HG03175 (cell line): ENCODE measurements at regions not wholly inside any gene's neighbourhood (a gene's known extent, or its start where the extent isn't known, plus 50 kb on each side); places are given as distances from the start of the nearest gene placed in this dataset.

Experiments
- ATAC-seq: cut with Tn5 transposase; IDR thresholded peaks from one replicate; pipeline ENCODE4 v1.9.1; 2021; ENCODE audit warnings: mild to moderate bottlenecking, moderate library complexity; ENCODE audit not compliant: unreplicated experiment

DNA sequence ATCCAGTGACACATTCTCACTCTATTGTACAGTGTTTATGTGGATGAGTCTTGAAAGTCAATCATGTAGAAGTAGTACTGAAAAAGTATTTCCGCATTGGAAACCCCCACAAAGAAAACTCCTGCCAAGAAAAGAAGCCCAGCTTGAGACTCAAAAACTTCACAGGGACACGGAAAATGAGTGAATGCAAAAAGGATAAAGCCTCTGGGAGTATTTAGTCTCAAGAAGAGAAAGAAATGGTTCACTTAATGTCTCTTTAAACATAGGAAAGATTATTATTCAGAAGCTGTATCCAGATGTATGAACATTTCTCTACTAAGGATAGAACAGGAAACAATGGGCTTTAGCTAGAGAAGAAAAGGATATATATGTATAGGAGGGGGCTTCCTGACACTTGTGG lies 304.5 kb downstream of the BARHL2 start:
- ATAC-seq = no peak

DNA sequence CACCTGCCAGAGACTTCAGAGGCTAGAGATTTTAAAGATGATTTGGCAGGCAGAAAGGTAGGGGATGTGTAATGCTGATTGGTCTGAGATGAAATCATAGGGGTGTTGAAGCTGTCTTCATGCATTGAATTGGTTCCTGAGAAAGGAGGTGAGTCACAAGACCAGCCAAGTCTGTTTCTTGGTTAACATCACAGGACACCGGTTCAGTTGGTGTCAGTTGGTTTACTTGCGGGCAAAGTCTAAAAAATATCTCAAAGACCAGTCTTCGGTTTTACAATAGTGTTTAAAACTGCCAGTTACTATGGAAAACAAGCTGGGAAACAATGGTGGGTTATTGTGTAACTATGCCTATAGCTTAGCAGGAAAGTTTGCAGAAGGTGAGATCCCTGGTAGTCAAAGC lies 305.9 kb downstream of the BARHL2 start:
- no peak for ATAC-seq

DNA sequence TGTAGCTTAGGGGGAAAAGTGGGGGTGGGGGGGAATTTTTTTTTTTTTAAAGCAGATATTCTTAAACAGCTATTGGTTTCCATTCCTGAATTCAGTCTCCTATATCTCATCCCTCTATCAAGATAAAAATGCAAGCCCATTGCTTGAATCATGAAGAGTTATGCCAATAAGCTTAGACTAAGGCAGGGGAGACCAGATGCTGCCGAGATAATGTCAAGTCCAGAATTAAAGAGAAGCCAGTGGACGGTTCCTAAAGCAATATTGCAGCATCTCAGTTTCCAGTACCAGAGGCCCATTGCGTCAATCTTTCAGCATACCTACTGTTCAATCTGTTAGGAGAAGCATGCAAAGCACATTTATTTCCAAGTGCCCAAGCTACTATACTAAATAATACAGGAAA lies 309.4 kb downstream of the BARHL2 start:
- ATAC-seq = no peak

DNA sequence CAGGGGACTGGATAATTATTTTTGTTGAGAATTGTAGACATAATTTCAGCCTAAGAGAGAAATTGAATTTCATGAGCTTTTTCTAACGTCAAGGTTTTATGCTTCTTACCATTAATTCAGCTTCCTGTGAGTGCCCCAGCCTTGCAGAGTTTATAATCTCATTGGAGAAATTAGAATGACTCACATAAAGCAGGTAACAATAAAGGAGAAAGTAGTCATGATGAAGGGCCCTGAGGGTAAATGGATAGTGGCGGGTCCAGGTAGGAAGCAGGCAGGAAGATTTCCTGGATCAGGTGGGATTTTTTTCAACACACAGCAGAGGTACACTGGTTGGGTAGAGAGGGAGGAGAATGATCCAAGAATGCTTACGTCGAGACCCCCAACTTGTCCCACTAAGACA lies 311.4 kb downstream of the BARHL2 start:
- no peak for ATAC-seq

DNA sequence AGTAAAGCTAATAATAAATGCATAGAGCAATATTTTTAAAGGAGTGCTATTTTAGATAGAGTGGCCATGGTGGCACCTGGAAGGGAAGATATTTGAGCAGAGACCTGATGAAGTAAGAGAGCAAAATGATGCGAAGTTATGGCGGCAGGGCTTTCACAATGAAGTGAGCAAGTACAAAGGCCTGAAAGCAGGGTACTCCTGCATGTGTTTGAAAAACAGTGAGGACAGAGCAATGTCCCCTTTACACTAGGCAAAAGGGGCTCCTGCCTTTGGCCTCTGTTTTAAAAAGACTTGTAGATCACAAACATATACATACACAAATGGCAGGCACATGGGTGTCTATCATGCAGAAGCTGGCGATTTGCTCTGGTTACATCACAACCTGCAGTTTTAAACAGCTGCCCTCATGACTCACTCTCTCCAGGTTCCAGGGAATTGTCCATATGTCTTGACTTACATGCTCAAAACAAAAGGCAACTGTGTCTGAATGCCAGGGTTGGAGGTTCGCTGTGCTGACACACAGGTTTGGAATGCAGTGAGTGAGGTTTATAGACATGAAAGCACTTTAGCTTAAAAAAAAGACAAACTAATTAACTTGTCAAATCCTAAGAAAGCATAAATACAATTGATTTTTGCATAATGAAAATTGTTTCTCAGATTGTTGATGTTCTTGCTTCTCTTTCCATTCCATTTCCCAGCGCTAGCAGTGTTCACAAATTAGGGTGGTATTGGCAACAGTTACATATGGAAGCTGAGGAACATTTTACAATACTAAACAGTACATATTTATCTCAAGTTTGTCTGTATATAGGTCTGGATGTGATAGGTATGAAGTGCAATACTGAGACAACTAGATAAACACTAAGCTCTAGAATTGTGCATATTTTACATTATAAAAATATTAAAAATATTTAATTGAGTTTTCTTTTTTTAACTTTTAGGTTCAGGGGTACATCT lies 313.9 kb downstream of the BARHL2 start:
- ATAC-seq = no peak

DNA sequence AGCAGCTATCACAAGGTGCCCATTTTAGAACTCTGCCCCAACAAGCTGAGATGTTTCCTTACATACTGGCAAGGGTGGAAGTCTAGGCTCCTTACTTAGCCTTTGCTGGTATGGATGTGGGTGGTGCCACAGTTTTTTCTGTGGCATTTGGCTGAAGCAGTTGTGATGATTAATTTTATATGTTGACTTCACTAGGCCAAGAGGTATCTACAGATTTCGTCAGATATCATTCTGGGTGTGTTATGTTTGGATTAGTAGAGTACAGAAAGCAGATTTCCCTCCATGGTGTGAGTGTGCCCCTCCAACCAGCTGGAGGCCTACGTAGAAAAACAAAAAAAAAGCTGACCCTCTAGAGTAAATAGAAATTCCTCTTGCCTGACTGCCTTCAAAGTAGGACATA lies 317.0 kb downstream of the BARHL2 start:
- ATAC-seq = no peak

DNA sequence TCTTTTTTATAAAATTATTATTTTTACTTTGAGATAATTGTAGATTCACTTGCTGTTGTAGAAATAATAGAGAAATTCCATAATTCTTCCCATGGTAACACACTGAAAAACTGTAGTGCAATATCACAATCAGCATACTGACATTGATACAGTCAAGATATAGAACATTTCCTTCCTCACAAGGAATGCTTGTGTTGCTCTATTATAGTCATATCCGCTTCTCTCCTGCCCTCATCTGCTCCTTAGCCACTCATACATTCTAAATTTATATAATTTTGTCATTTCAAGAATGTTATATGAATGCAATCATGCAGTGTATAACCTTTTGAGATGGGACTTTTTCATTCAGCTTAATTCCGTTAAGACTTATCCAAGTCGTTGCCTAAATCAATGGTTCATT lies 320.2 kb downstream of the BARHL2 start:
- ATAC-seq = no peak

DNA sequence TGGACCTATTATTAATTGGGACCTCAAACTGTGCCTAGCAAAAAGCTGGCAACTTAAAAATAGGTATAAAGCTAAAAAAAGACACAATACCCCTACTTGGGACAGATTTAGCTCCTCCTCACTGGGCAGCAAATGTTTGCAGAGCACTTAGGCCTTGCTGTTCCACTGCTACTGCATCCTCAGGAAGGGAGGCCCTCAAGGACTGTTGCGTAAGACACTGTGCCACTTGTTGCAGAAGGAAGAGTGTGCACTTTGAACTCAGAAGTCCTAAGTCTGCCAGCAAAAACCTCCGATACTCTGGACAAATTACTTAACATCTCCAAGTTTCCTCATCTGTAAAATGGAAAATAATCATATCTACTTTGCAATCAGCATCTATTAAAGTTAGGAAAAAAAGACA lies 322.9 kb downstream of the BARHL2 start:
- ATAC-seq = no peak

DNA sequence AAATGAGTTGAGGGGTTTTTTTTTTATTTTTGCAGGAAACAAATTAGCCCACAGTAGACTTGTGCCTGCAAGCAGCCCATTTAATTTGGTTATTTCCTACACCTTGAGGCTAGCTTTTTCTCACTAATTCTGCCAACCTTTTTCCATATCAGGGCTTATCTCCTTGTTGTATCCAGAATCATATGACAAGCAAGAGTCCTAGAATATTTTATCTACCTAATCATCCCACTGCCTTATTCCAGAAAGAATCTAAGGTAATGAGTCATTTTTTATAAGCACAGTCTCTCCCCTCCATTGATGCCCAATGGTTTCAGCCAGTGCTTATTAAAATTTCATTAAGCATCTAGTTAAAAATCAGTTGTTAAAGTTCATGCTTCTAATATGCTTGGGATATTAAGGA lies 324.1 kb downstream of the BARHL2 start:
- ATAC-seq = no peak

DNA sequence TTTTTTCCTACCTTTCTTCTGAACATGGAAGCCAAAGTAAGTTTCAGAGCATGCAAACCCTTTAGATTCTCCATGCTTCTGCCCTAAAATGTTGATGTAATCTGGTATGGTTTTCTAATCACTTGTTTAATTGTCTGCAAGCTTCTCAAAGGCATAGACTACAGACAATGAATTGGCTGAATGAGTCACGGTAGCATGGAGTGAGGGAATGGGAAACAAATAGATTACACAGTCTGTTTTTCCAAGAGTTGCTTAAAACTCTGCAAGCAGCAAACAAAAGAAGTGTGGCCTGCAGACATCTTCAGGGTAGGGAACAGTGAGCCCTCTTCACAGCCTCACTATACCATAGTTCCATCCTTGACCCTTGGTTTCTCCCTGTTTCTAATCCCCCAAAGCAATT lies 326.0 kb downstream of the BARHL2 start:
- ATAC-seq = no peak

DNA sequence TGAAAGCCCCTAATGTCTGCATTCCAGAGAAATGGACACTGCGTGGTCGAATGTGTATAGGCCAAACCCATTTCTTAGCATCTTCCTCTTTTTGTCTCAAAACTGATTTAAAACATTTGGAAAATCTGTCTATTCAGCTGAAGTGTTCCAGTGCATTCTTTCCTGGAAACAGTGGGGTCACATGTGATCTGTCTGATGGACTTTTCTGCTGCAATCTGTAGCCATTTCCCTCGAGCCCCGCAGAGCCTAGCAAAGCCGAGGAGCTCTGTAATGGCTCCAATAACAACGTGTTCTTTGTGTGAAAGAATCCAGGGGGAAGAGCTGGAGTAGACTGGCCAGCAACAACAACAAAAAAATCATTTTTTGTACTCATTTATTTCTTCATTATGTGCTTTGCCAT lies 329.3 kb downstream of the BARHL2 start:
- ATAC-seq = no peak

DNA sequence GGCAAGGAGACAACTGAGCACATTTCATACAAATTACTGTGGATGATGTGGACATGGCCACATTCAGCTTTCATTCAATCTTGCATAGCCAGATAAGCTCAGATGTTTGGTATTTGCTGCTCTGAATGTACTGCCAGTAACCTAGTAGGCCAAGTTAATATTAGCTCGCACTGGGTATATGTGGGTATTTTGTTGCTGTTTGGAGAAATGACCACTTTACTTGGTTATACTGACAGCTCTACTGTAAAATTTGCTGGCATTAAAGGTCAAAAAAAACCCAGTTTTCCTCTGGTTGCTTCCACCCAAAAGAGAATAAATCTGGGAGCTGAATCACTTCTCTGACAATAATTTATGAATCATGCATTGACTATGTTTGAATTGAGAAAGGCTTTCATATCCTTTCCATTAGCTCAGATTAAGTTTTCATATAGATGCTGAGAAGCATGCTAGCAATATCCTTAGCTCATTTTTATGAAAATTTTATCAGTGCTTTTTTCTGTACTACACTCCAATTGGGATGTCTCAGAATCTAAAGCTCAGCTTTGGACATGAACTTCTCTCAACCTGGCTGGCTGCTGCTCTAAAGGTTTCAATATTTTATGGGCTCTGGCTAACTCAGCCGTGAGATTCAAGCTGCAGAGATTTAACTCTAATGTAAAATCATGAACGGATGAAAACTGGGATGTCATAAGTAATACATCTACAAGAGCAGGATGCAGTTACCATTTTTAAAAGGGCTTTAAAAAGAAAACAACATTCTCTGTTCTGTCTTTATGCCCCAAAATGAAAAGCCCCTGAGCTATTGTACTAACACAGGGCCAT lies 330.0 kb downstream of the BARHL2 start:
- no peak for ATAC-seq

DNA sequence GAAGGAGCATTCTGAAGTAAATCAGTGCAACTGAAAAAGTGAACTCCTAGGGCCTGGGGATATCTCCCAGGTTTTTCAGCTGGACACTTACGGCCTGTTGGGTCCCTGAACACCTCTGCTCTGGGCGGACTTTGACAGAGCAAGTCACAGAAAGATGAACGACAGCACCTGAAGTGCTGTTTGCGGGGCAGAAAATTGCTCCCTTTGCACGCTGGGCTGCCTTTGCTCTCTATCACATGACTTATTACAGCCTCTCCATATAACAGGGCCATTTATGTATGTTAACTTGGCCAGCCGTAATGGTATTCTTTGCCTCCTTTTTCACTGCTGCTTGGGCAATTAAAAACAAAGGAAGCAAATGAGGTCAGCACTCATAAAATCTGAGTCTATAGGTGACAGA lies 332.9 kb downstream of the BARHL2 start:
- ATAC-seq = no peak

DNA sequence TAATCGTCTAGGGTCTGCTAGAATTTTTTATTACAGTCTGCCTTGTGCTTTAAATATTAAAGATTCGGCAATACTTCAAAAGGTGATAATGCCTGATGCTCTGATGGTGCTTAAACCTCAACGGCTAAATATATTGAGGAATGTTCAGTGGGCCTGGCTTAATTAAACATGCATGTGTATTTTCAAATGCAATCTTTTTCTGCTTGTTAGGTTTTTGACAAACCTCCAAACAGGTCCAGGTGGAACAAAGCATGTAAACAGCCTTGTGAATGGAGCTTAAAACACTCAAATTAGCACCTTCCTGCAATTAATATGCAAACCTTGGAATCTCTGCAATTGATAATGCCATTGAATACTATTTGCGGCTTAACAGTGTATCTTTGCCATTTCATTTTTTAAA lies 334.9 kb downstream of the BARHL2 start:
- no peak for ATAC-seq

DNA sequence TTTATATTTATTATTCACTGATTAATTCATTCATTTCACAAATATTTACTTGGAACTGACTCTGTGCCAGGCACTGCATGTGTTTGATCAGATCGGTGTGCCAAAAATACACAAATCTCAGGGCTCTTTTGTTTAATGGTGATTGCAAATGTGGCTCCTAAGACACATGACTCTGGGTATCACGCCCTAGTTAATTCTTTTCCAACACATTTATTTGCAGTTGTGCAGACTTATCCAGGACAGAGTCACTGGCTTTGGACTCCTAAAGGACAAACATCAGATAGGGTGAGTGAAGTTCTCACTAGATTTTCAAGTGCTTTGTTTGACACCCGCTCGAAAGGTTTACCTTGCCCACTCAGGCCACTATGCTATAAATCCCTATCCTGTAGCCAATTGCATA lies 335.5 kb downstream of the BARHL2 start:
- ATAC-seq = no peak

DNA sequence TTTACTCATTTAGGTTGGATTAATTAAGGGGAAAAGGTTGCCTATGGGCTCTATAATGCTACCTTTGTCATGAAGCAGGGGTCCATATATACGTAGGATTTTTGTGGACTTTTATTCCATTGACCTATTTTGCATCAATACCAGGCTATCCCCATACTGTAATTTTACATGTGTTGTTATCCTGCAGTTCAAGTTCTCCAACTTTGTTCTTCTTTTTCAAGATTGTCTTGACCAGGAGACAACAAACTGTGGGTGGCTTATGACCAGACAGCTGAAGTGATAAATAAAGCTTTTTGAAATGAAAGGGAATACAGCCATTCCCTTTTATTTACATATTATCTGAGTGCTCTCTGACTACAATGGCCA lies 345.7 kb downstream of the BARHL2 start:
- no peak for ATAC-seq

DNA sequence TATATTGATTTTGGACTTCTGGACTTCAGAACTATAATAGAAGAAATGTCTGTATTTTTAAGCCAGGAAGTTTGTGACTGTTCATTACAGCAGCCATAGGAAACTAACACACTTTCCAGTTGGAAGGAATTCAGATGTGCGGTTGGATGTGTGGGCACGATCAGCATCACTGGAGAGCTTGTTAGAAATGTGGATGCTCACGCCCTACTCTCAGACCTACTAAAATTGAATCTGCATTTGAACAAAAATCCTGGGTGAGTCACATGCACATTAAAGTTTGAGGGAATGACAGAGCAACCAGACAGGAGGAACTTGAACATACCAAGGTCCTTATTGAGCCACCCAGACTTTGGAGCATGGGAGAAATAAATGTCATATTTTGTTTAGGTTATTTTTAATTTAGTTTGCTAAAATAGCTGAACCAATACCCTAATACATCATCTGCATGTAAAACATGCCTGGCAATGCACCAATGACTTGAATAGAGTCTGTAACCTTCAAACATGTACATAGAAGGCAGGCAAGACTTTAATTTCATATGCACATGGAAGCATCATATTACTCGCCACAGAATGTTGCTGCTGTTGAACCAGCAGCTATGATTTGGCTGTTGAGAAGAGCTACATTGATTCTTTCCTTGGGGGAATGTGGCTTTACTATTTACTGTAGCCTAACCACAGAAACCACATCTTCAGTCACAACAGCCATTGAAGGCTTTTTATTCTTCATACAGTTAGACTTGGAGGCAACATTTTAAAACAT lies 346.2 kb downstream of the BARHL2 start:
- ATAC-seq = no peak

DNA sequence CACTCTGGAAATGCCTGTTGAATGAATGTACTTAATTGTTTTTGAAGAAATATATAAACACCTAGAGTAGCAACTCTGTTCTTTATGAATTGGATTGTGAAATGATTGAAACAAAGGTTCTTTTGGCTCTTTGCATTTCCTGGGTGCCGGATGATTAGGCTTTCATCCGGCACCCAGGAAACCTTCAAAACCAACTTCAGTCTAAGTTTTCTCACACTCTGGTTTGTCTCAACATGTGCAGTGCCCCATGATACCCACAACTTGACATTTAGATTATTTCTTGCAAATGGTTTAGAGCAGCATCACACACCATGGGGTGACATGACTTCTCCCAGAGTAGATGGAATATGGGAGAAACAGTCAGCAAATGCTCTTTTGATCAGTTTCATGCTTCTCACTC lies 354.9 kb downstream of the BARHL2 start:
- no peak for ATAC-seq

DNA sequence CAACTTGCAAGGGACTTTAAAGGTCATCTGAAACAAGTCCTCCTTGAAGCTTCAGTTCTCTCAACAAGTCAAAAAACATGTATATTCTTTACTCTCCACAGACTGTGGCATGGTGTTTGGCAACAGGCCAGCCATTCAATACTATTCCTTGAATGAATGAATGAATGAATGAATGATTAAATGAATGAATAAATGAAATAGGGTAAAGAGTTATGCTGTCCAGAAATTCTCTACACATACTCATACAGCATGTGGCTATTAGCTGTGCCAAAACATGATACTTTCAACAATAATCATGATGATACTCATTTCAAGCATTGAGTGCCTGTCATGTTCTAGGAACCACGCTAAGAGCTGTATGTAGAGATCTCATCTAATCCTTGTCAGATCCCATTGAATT lies 356.1 kb downstream of the BARHL2 start:
- ATAC-seq = no peak

DNA sequence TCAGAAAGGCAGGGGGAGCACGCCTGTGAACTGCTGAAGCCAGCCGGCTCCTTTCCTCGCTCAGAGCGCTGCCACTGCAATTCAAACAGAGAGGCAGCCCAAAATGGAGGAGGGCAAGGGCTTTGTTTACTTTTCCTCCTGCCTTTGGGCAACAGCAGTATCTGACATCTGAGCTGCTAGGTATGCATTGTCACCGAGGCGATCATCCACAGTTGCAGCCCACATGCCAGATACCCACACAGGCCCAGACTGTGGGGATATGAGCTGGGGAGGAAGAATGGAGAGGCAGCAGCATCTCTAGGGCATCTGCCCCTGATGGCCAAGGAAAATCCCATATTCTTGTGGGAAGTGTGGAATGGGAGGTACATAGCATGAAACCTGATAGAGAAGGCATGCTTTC lies 357.1 kb downstream of the BARHL2 start:
- no peak for ATAC-seq

DNA sequence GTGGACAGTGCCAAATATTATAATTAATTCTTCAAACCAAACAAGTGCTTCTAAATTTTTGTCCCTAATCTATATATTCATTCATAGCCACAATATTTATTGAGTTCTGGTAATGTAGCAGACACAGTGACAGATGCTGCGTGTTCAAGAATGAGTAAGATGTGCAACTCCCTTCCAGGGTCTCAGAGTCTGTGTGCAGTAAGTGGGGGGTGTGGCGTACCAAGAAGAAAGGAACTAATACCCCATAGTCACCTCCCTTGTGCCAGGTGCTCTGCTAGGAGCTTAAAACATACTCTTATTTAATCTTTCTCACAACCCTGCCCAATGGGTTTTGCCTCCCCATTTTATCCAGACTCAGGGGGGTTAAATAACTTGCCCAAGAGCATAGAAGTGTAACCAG lies 358.7 kb downstream of the BARHL2 start:
- ATAC-seq = no peak
